ENCODE measurements at regions not wholly inside any gene's neighbourhood (a gene's known extent, or its start where the extent isn't known, plus 50 kb on each side); places are given as distances from the start of the nearest gene placed in this dataset.

DNA sequence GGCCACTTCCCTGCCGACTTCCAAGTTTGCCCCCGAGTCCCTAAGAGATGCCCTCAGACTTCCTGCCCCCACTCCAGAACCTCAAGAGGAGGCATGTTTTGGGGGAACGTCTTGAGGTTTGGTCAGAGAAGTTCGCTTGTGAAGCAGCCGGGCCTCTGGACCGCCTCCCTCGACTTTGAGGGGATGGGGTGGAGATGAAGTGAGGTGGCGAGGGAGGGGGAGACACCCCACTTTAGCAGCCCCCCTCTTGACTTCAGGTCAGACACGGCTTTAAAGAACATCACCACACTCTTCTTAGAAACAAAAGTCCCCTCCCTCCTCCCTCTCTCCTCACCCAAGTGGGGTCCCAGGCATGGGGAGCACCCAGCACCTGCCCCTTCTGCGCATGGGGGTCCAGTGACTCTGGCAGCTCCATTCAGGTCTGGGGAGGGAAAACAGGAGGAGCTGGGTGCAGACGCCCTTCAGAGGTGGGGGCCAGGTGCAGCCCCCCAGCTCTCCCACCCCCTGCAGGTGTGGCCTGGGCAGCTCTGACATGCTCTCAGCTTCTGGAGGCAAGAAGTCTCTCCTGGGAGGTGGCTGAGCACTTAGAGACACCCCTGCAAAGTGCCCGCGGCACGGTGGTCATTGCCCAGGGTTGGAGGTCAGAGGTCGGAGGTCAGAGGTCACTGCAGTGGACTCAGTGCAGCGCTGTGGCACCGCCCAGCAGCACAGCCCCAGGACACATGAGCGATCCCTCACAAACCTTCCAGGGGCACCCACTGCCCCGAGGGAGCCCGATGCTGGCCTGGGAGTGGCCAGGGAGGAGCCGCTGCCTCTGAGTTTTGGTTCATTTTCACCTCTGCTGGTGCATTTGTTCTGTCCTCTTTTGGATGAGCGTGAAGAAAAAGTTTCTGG, 108.8 kb downstream of the CPZ start:
- intact Hi-C loops (cut with micrococcal nuclease; ENCODE audit: unreplicated experiment): no loop called here

DNA sequence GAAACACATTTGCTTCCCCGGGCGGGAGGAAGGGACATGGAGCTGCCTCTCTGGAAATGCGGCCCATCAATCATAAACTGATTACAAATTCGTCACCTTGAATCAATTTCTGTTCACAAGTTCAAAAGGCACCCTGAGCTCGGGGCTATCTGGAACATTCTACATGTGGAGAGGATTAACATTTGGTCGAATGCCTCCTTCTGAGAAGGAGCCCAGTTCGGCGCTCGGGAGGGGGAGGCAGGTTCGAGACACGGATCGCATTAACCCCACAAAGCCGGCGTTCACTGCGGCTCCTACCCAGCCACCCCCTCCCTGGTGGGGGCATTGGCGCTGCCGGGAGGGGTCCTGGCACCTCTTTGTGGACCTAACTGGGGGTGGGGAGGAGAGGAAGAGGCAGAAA, 108.0 kb downstream of the CPZ start:
- DNase-seq (ENCODE audit: low spot score): no peak
- CTCF ChIA-PET: no interaction called here

More for the DNA sequence above, 108.8 kb downstream of the CPZ start:
- ChIA-PET CTCF (no interaction called here), POLR2A (ENCODE audit: low non-redundant PET) (no interaction called here)
- Histone ChIP-seq H3K36me3 (ENCODE audit: insufficient read depth, low read length, poor library complexity, severe bottlenecking) (no peaks in the 10 kb centered on the region), H3K9me3 (ENCODE audit: low read depth, low read length, poor library complexity, severe bottlenecking) (no peaks in the 10 kb centered on the region), H3K27ac (ENCODE audit: low read depth, low read length, poor library complexity, severe bottlenecking) (no peak overlapping the region), H3K4me3 (ENCODE audit: low read depth, low read length, poor library complexity, severe bottlenecking) (no peak overlapping the region), H3K4me1 (ENCODE audit: insufficient read depth, low read length, poor library complexity, severe bottlenecking) (no peaks in the 10 kb centered on the region), H3K27me3 (replicated peaks; ENCODE audit: insufficient read depth, low read depth, low read length, poor library complexity) (peaks cover 89% of the 10 kb centered on the region)
- no peak for DNase-seq (ENCODE audit: low spot score)
- no TSS peak for BruUV-seq (replicated peaks)
- TF ChIP-seq CTCF (conservative IDR thresholded peaks at IDR 0.05; ENCODE audit: low read depth, low read length): no peak
- no peak for TF ChIP-seq EZH2 (IDR thresholded peaks at IDR 0.05; ENCODE audit: borderline replicate concordance, low read depth, low read length, poor library complexity, severe bottlenecking)

GRCh38 chr4:8699479-8700145, 107.0 kb downstream of the CPZ start:
- intact Hi-C loops (cut with micrococcal nuclease; ENCODE audit: unreplicated experiment): no loop called here
- TF ChIP-seq EZH2 (IDR thresholded peaks at IDR 0.05; ENCODE audit: borderline replicate concordance, low read depth, low read length, poor library complexity, severe bottlenecking) (no peak), CTCF (conservative IDR thresholded peaks at IDR 0.05; ENCODE audit: low read depth, low read length) (no peak)
- H3K27me3 ChIP-seq (replicated peaks; ENCODE audit: insufficient read depth, low read depth, low read length, poor library complexity): peaks cover 95% of the 10 kb centered on the region
- H3K9me3 ChIP-seq (ENCODE audit: low read depth, low read length, poor library complexity, severe bottlenecking): no peaks in the 10 kb centered on the region
- H3K27ac ChIP-seq (ENCODE audit: low read depth, low read length, poor library complexity, severe bottlenecking): no peak overlapping the region
- BruUV-seq (replicated peaks): no TSS peak
- ChIA-PET CTCF (no interaction called here), POLR2A (ENCODE audit: low non-redundant PET) (no interaction called here)
- no peaks in the 10 kb centered on the region for H3K36me3 ChIP-seq (ENCODE audit: insufficient read depth, low read length, poor library complexity, severe bottlenecking)
- H3K4me3 ChIP-seq (ENCODE audit: low read depth, low read length, poor library complexity, severe bottlenecking): no peak overlapping the region
- DNase-seq (ENCODE audit: low spot score): no peak
- no peaks in the 10 kb centered on the region for H3K4me1 ChIP-seq (ENCODE audit: insufficient read depth, low read length, poor library complexity, severe bottlenecking)

More for the DNA sequence above, 108.0 kb downstream of the CPZ start:
- intact Hi-C loops (cut with micrococcal nuclease; ENCODE audit: unreplicated experiment): no loop called here
- peaks cover 89% of the 10 kb centered on the region for H3K27me3 ChIP-seq (replicated peaks; ENCODE audit: insufficient read depth, low read depth, low read length, poor library complexity)
- POLR2A ChIA-PET (ENCODE audit: low non-redundant PET): no interaction called here
- no peak overlapping the region for H3K4me3 ChIP-seq (ENCODE audit: low read depth, low read length, poor library complexity, severe bottlenecking)
- no peak overlapping the region for H3K27ac ChIP-seq (ENCODE audit: low read depth, low read length, poor library complexity, severe bottlenecking)
- TF ChIP-seq CTCF (conservative IDR thresholded peaks at IDR 0.05; ENCODE audit: low read depth, low read length): no peak
- peak; percentile 81 for TF ChIP-seq EZH2 (IDR thresholded peaks at IDR 0.05; ENCODE audit: borderline replicate concordance, low read depth, low read length, poor library complexity, severe bottlenecking)
- H3K4me1 ChIP-seq (ENCODE audit: insufficient read depth, low read length, poor library complexity, severe bottlenecking): no peaks in the 10 kb centered on the region
- BruUV-seq (replicated peaks): no TSS peak
- H3K36me3 ChIP-seq (ENCODE audit: insufficient read depth, low read length, poor library complexity, severe bottlenecking): no peaks in the 10 kb centered on the region
- H3K9me3 ChIP-seq (ENCODE audit: low read depth, low read length, poor library complexity, severe bottlenecking): no peaks in the 10 kb centered on the region

Data from A673 (cell line).